ENCODE measurements at regions not wholly inside any gene's neighbourhood (a gene's known extent, or its start where the extent isn't known, plus 50 kb on each side); places are given as distances from the start of the nearest gene placed in this dataset.

DNA sequence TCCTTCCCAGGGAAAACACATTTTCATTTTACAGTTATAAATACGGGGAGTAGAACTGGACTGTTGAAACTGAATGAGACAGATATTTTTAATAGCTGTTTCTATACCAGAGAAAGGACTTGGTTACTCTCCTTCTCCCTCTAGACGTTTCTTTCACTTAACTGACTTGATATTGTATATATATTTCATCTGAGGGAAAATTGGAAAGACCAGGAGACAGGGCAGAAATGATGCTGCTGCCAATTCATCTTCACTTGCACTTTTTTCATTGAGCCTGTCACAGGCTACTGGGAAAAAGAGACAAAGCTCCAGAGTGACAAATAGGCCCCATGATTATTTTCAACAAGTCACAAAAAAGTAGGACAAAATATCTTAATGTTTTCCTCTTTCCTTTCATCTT, 636.0 kb upstream of the TPK1 start:
- WGBS, 2 donors = 46 to 51% methylated on average over 2 of the region's 2 CpGs
- no peak for DNase-seq
- intact Hi-C loops (cut with DNase I) = no loop called here

DNA sequence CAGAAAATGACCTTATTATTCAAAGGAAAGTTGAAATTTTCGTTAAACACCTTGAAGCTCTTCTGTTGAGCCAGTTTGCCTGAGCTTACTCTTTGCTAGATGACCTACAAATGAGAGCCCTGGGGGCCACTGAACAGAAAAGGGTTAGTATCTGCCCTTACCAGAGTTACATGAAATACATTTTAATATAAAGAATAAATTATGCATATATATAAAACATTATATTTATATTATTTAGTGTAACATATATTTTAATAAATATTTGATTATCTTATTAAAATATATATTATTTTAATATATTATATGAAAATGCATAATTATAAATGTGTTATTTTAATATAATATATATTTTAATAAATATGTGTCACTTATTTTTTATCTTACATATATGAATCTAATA, 628.4 kb upstream of the TPK1 start:
- Histone ChIP-seq H3K27ac (no peak overlapping the region), H3K4me1 (no peaks in the 10 kb centered on the region), H3K36me3 (no peaks in the 10 kb centered on the region), H3K9me3 (peaks cover 0 to 35% (median 11%) of the 10 kb centered on the region in 11 donors), H3K4me3 (no peak overlapping the region), H3K27me3 (no peaks in the 10 kb centered on the region)
- WGBS, 2 donors = 76 to 79% methylated on average over 1 of the region's 1 CpG
- no peak for DNase-seq
- no peak for ATAC-seq
- intact Hi-C loops (cut with DNase I) = no loop called here
- TF ChIP-seq, protein P1, sequence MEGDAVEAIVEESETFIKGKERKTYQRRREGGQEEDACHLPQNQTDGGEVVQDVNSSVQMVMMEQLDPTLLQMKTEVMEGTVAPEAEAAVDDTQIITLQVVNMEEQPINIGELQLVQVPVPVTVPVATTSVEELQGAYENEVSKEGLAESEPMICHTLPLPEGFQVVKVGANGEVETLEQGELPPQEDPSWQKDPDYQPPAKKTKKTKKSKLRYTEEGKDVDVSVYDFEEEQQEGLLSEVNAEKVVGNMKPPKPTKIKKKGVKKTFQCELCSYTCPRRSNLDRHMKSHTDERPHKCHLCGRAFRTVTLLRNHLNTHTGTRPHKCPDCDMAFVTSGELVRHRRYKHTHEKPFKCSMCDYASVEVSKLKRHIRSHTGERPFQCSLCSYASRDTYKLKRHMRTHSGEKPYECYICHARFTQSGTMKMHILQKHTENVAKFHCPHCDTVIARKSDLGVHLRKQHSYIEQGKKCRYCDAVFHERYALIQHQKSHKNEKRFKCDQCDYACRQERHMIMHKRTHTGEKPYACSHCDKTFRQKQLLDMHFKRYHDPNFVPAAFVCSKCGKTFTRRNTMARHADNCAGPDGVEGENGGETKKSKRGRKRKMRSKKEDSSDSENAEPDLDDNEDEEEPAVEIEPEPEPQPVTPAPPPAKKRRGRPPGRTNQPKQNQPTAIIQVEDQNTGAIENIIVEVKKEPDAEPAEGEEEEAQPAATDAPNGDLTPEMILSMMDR (IDR thresholded peaks at IDR 0.05) = no peak

More for the DNA sequence above, 636.0 kb upstream of the TPK1 start:
- TF ChIP-seq, protein P1 (IDR thresholded peaks at IDR 0.05) = no peak
- Histone ChIP-seq H3K4me1 (no peaks in the 10 kb centered on the region), H3K4me3 (no peak overlapping the region), H3K27me3 (no peaks in the 10 kb centered on the region), H3K36me3 (no peaks in the 10 kb centered on the region), H3K27ac (no peak overlapping the region), H3K9me3 (peaks cover 0 to 18% (median 2%) of the 10 kb centered on the region in 11 donors)
- ATAC-seq = no peak

DNA sequence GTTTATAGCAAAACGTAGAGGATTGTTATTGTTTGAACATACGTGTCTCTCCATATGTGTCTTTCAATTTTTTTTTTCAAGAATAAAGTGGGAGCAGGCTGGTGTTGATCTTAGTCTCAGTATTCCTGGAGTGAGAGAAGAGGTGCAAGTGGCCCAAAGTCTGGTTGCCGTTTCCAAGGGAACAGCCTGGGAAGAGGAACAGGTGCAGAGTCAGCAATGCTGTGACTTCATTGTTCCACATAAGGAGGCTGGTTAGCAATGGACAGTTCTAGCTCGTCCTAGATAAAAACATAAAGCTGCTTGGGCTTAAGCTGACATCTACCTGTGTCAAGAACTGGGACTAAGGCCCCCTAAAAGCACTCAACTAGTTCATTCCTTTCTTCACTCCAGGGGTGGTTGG, 626.6 kb upstream of the TPK1 start:
- 73 to 79% methylated on average over 4 of the region's 4 CpGs for WGBS, 2 donors
- TF ChIP-seq, protein P1 (IDR thresholded peaks at IDR 0.05) = no peak
- no peaks in the 10 kb centered on the region for H3K27me3 ChIP-seq
- no peaks in the 10 kb centered on the region for H3K36me3 ChIP-seq
- no peak overlapping the region for H3K4me3 ChIP-seq
- no peak for ATAC-seq
- no peak for DNase-seq
- H3K4me1 ChIP-seq = no peaks in the 10 kb centered on the region
- intact Hi-C loops (cut with DNase I) = no loop called here
- no peak overlapping the region for H3K27ac ChIP-seq
- H3K9me3 ChIP-seq = peaks cover 0 to 27% (median 11%) of the 10 kb centered on the region in 11 donors

DNA sequence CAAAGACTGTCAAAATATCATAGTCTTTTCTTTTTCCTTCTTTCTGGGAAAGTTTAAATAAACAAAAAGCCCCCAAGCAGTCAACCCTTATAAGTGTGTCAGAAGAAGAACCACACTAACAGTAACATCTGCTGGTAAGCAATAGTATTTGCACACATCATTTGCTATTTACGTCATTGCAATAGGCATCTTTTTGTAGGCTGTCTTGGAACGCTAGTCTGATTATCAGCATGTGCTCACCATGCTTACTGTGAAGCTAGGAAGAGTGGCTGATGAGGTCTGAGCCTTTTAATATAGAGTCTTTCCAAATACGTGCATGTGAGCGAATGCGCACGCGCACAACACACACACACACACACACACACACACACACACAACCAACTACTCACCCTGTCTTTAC, 599.0 kb upstream of the TPK1 start:
- H3K4me1 ChIP-seq = no peaks in the 10 kb centered on the region
- DNase-seq (no peak), ATAC-seq (no peak)
- peaks cover 0 to 13% (median 0%) of the 10 kb centered on the region in 11 donors for H3K9me3 ChIP-seq
- H3K27ac ChIP-seq = no peak overlapping the region
- no peaks in the 10 kb centered on the region for H3K36me3 ChIP-seq
- no peak overlapping the region for H3K4me3 ChIP-seq
- WGBS, 2 donors = 84 to 92% methylated on average over 7 of the region's 7 CpGs
- TF ChIP-seq, protein P1 (IDR thresholded peaks at IDR 0.05) = no peak
- intact Hi-C loops (cut with DNase I) = no loop called here
- H3K27me3 ChIP-seq = no peaks in the 10 kb centered on the region

All from heart right ventricle (tissue), 16 donors.